ENCODE measurements at regions not wholly inside any gene's neighbourhood (a gene's known extent, or its start where the extent isn't known, plus 50 kb on each side); places are given as distances from the start of the nearest gene placed in this dataset.

DNA sequence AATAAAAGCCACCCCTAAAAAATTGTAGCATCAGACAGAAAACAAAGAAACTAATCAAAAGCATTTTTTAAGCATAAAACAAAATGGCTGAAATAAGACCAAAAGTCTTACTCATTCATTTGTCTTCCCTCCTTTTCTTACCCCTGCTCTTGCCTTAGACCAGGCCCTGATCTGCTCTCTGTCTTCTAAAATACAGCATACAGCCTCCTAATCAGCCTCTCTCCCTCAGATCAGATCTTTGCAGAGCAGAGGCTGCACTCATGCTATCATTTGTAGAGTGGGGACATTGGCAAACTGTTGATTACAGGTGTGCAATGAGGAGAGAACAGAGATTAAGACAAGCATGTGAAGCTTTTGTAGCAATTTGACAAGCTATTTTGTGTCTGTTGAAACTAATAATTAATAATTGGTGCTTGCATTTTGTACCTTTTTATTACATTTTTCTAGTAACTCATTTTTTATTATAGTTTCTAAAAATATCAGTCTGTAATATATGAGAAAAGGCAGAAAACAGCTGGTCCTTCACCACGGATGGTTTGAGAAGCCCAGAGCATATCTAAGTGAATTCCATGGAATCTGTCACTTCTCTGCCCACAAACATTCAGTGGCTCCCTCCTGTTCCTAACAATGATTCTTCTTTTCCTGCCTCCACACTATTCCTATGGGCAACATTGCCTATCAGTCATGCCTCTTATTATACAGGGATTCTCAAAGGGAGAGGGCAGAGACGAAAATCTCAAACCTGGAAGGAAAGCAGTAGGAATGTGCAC is 286.2 kb upstream of the STT3B start:
- no peak overlapping the region for H3K27ac Mint-ChIP-seq
- H3K4me1 Mint-ChIP-seq, result peaks cover 48% of the 10 kb centered on the region
- no peak for DNase-seq
- intact Hi-C loops (cut with micrococcal nuclease), result no loop called here
- no peak overlapping the region for H3K4me3 Mint-ChIP-seq
- peaks cover 6% of the 10 kb centered on the region for H3K36me3 Mint-ChIP-seq (ENCODE audit: low read depth)
- H3K9me3 Mint-ChIP-seq, result peaks cover 6% of the 10 kb centered on the region
- H3K27me3 Mint-ChIP-seq, result no peaks in the 10 kb centered on the region

DNA sequence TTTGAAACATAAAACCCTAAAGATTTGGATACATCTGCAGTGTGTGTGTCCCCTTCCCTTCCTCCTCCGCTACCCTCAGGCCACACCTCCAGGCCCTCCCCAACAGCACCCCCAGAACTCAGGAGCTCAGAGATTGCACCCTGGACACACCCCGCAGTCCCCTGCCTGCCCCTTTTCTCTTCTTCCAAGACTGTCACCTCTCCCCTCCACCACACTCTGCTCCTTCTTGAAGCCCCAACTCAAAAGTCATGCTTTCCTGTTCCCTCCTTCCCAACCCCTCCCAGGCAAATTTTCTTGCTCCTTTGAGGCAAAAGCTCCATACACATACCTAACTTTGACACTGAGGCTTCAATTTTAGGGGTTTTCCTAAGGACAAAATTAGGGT is 285.7 kb upstream of the STT3B start:
- Mint-ChIP-seq H3K4me1 (peaks cover 45% of the 10 kb centered on the region), H3K27ac (no peak overlapping the region), H3K4me3 (no peak overlapping the region), H3K36me3 (ENCODE audit: low read depth) (peaks cover 7% of the 10 kb centered on the region), H3K27me3 (no peaks in the 10 kb centered on the region), H3K9me3 (peaks cover 6% of the 10 kb centered on the region)
- DNase-seq, result no peak
- intact Hi-C loops (cut with micrococcal nuclease), result no loop called here

DNA sequence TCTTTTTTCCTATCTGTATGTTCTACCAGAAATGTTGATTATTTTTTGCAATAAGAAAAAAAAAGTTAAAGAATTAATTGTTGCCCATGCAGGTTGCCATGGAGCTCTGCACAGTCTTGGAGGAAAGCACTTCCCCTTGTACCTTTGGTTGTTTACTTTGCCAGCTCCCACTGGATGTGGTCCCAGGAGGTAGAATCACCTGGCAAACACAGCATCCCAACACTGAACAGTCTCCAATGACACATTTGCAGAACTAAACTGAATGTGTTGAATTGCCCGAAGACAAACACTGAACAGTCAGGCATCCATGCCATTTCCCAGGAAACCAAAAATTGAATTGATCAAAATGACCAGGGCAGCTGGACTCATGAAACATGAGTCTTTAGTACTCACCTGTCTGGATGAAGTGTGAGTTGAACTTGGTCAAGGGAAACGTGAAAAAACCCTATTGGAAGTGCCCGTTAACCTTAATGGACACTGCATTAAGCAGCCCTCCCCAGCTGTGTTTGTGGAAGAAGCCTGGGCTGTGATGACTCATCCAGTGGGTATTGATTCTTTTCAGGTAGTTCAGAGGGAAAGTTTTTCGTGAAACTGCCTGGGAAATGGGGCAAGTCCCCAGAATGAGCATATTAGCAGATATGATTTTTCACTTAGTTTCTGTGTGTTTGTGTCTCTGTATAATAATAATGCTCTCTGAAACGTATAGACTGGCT is 284.7 kb upstream of the STT3B start:
- DNase-seq, result no peak
- H3K4me1 Mint-ChIP-seq, result peaks cover 48% of the 10 kb centered on the region

DNA sequence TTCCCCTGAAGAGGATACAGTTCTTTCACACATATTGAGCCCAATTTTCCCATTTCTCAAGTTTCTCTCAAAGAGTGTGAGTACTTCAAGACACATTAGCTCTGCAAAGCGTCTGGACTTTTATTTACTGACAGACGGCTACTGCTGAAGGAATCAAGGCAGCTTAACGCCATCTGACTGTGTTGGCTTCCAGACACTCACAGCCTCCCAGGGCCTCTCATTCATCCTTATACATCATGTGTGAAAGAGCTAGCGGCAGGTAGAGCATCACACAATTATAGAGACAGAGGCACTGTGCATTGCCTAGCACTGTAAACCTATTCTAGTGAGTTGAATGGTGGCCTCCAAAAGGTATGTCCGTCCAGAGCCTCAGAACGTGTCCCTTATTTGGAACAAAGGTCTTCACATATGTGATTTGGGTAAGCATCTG is 284.1 kb upstream of the STT3B start:
- no peak for DNase-seq
- peaks cover 9% of the 10 kb centered on the region for H3K9me3 Mint-ChIP-seq
- H3K27me3 Mint-ChIP-seq, result no peaks in the 10 kb centered on the region
- H3K27ac Mint-ChIP-seq, result peak overlapping the region; percentile 88
- intact Hi-C loops (cut with micrococcal nuclease), result loop anchor here (2.0 kb wide), 1 partner anchor 40 kb away; no protein-coding TSS in a partner anchor
- H3K36me3 Mint-ChIP-seq (ENCODE audit: low read depth), result peaks cover 13% of the 10 kb centered on the region
- H3K4me3 Mint-ChIP-seq, result peak overlapping the region; percentile 22
- peaks cover 54% of the 10 kb centered on the region for H3K4me1 Mint-ChIP-seq

More for the DNA sequence above, 284.7 kb upstream of the STT3B start:
- peak overlapping the region; percentile 31 for H3K27ac Mint-ChIP-seq
- intact Hi-C loops (cut with micrococcal nuclease), result loop anchor here (2.0 kb wide), 1 partner anchor 41 kb away; no protein-coding TSS in a partner anchor
- peaks cover 11% of the 10 kb centered on the region for H3K36me3 Mint-ChIP-seq (ENCODE audit: low read depth)
- no peak overlapping the region for H3K4me3 Mint-ChIP-seq
- H3K27me3 Mint-ChIP-seq, result no peaks in the 10 kb centered on the region
- H3K9me3 Mint-ChIP-seq, result peaks cover 6% of the 10 kb centered on the region

DNA sequence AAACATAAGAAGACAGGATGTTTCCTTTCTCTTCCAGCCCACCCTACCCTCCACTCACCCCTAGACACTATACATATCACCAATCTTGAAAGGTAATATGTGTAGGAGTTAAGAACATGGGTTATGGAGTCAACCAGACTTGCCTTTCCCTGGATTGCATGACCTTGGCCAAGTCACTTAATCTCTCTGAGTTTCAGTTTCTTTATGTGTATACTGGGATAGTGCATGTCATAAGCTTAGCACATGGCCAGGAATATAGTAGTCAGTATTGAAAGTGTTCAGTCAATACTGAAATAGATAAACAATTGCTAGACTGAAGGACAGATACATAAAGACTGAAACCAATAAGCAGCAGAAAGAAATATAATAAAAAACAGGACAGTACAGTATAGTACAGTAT is 283.2 kb upstream of the STT3B start:
- intact Hi-C loops (cut with micrococcal nuclease), result loop anchor here (2.0 kb wide), 1 partner anchor 39 kb away; no protein-coding TSS in a partner anchor
- Mint-ChIP-seq H3K36me3 (ENCODE audit: low read depth) (peaks cover 20% of the 10 kb centered on the region), H3K4me3 (peak overlapping the region; percentile 17), H3K4me1 (peaks cover 63% of the 10 kb centered on the region), H3K9me3 (peaks cover 18% of the 10 kb centered on the region), H3K27ac (peak overlapping the region; percentile 51), H3K27me3 (no peaks in the 10 kb centered on the region)
- DNase-seq, result no peak

DNA sequence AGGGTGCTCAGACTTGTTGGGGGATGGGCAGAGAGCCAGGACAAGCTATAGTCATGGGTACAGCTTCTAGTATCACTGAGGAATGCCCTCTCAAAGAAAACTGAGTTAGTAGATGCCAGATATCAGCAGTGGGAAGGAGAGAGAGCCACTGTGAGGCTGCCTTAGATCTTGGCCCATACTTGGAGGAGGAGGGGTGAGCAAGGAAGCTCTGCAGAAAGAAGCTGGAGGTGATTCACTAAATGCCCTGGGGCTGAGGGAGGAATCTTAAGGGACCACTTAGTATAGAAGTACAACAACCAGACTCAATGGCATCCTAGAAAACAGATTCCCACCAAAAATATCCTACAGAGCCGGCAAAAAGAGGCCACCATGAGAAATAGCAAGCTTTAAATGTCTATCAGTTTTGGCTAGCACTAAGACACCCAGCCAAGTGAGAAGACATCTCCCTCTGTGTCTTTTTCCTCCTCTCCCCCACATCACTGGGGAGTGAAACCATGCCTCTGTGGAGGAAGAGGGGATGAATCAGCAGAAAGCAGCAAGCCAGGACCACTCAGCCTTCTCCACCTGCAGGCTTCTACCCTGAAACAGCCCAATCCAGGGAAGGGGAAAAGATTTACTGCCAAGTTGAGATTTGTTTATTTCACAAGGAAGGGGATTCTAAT is 282.5 kb upstream of the STT3B start:
- Mint-ChIP-seq H3K27ac (peak overlapping the region; percentile 67), H3K36me3 (ENCODE audit: low read depth) (peaks cover 20% of the 10 kb centered on the region), H3K27me3 (no peaks in the 10 kb centered on the region), H3K4me1 (peaks cover 65% of the 10 kb centered on the region), H3K4me3 (peak overlapping the region; percentile 22), H3K9me3 (peaks cover 19% of the 10 kb centered on the region)
- no peak for DNase-seq
- intact Hi-C loops (cut with micrococcal nuclease), result loop anchor here (1.0 to 10.0 kb wide), 3 partner anchors 20 to 905 kb away; no protein-coding TSS in a partner anchor

DNA sequence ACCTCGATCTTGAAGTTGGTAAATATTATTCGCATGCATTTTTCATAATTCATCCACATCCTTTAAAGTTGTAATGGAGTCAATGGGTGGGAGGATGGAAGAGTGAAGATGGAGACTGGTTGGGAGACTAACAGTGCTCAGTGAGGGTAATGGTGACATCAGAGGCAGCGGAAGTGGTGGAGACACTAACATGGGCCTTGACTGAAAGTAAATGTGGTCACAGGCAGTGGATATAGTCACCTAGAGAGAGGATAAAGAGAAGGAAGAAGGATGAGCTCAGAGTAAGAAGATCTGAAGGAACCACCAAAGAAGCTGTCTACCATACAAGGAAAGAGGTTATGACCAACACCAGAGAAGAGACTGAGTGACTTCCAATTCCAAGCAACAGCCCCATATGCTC is 281.6 kb upstream of the STT3B start:
- Mint-ChIP-seq H3K27me3 (no peaks in the 10 kb centered on the region), H3K4me1 (peaks cover 65% of the 10 kb centered on the region), H3K4me3 (peak overlapping the region; percentile 30), H3K36me3 (ENCODE audit: low read depth) (peaks cover 20% of the 10 kb centered on the region), H3K9me3 (peaks cover 19% of the 10 kb centered on the region), H3K27ac (peak overlapping the region; percentile 78)
- intact Hi-C loops (cut with micrococcal nuclease), result loop anchor here (5.0 to 10.0 kb wide), 2 partner anchors 126 to 906 kb away; no protein-coding TSS in a partner anchor
- DNase-seq, result peak; percentile 67

DNA sequence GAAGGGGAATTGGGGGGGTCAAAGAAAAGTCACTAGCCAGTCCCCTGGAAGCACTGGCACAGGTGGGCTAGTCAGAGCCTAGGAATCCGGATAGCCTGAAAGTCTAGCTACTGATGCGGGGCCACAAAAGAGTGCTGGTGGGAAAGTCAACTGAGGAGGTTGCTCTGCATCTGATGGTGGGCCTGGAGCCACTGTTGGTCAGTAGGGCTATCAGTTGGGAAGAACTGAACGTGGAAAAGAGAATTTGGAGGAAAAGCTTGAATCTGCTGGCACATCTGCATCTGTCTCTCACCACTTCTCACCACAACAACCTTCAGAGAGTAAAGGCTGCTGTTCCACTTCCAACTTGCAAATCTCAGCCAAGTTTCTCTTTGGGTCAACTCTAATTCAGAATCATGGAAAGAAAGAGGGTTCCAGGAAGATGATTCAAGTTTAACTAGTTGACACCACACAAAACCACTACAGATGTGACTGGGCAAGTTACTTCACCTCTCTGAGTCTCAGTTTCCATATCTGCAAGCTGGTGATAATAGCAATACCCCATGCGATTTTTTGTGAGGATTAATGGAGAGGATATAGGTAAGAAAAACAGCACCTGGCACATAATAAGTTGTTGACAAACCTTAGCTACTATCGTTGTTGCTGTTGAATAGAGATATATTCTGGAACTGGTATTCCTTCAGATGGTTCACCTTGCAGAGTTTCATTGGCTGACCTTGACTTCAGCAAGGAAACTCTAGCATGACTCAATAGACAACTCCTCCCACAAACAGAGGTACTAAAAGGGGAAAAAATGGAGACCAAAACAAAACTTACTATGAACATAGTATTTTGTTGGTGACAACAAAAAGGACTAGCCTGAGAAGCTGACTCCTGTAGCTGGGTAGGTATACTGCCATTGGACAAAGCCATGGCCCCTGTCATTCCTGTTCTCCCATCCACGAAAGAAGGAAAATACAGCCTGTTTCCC is 280.2 kb upstream of the STT3B start:
- Mint-ChIP-seq H3K4me3 (peak overlapping the region; percentile 13), H3K36me3 (ENCODE audit: low read depth) (peaks cover 20% of the 10 kb centered on the region)
- intact Hi-C loops (cut with micrococcal nuclease), result loop anchor here (1.0 to 10.0 kb wide), 10 partner anchors 10 to 908 kb away; partner anchors contain the start of gene STT3B

DNA sequence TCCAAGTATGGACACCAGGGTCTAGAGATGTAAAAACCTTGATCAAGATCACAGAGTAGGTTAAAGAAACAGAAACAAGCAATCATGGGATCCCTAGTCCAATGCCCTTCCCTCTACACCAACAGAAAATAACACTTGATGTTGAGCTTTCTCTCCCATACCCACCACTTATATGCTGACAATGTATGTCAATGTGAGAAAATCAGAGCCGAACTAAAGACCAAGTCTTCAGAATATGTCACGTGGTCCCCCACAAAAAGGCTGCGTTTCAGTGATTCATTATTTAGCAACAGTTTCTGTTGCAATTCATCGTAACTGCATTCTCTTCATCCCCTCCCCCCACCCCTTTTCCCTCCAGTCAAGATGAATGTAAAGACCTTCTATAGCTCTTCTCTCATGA is 278.9 kb upstream of the STT3B start:
- peak overlapping the region; percentile 61 for H3K4me3 Mint-ChIP-seq
- H3K4me1 Mint-ChIP-seq, result peaks cover 51% of the 10 kb centered on the region
- intact Hi-C loops (cut with micrococcal nuclease), result loop anchor here (1.0 to 10.0 kb wide), 7 partner anchors 124 to 909 kb away; no protein-coding TSS in a partner anchor
- H3K36me3 Mint-ChIP-seq (ENCODE audit: low read depth), result peaks cover 20% of the 10 kb centered on the region
- peaks cover 28% of the 10 kb centered on the region for H3K9me3 Mint-ChIP-seq
- DNase-seq, result no peak
- no peaks in the 10 kb centered on the region for H3K27me3 Mint-ChIP-seq
- H3K27ac Mint-ChIP-seq, result peak overlapping the region; percentile 93

More for the DNA sequence above, 280.2 kb upstream of the STT3B start:
- H3K27me3 Mint-ChIP-seq, result no peaks in the 10 kb centered on the region
- peak; percentile 61 for DNase-seq
- peaks cover 22% of the 10 kb centered on the region for H3K9me3 Mint-ChIP-seq
- H3K4me1 Mint-ChIP-seq, result peaks cover 61% of the 10 kb centered on the region
- peak overlapping the region; percentile 69 for H3K27ac Mint-ChIP-seq

DNA sequence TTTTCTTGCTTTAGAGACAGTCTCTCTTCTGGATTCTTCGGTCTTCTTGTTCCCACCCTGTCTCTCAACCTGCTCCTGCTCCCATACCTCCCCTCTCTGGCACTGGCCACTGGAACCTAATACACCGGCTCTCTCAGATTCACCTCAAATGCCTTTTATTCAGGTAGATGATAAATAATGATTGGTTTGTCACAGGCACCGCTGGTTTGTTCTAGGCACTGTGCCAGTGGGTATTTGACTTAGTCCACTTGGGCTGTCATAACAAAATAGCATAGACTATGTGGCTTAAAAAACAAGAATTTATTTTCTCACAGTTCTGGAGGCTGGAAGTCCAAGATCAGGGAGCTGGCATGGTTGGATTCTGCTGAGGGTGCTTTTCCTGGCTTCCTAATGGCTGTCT is 278.2 kb upstream of the STT3B start:
- H3K4me1 Mint-ChIP-seq, result peaks cover 46% of the 10 kb centered on the region
- H3K27me3 Mint-ChIP-seq, result no peaks in the 10 kb centered on the region
- H3K36me3 Mint-ChIP-seq (ENCODE audit: low read depth), result peaks cover 20% of the 10 kb centered on the region
- DNase-seq, result no peak
- H3K4me3 Mint-ChIP-seq, result peak overlapping the region; percentile 61
- intact Hi-C loops (cut with micrococcal nuclease), result loop anchor here (5.0 to 10.0 kb wide), 2 partner anchors 123 to 910 kb away; no protein-coding TSS in a partner anchor
- peaks cover 28% of the 10 kb centered on the region for H3K9me3 Mint-ChIP-seq
- no peak overlapping the region for H3K27ac Mint-ChIP-seq

DNA sequence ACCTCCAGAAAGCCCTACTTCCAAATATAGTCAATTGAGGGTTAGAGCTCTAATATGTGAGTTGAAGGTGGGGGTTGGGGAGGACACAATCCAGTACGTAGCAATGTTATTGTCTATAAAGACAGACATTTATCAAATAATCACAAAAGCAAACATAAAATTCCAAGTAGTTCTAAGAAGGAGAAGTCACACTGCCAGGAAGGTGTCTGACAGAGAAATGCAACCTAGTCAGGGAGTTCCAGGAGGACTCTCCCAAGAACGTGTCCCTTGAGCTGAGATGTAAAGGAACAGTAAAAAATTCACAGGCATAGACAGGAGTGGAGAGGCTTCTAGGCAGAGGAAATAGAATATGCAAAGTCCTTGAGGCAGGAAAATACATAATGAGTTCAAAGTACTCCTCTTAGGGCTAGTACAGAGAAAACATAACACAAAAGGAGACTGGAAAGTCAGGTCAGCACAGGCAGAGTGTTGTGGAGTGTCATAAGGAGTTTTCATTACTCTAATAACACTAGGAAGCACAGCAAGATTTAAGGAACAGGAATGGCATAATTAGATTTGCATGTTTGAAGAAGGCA is 277.6 kb upstream of the STT3B start:
- intact Hi-C loops (cut with micrococcal nuclease), result loop anchor here (10.0 kb wide), 1 partner anchor 910 kb away; no protein-coding TSS in a partner anchor
- H3K4me1 Mint-ChIP-seq, result peaks cover 40% of the 10 kb centered on the region
- H3K36me3 Mint-ChIP-seq (ENCODE audit: low read depth), result peaks cover 22% of the 10 kb centered on the region
- H3K27ac Mint-ChIP-seq, result no peak overlapping the region
- H3K4me3 Mint-ChIP-seq, result no peak overlapping the region
- no peak for DNase-seq
- no peaks in the 10 kb centered on the region for H3K27me3 Mint-ChIP-seq
- H3K9me3 Mint-ChIP-seq, result peaks cover 28% of the 10 kb centered on the region

DNA sequence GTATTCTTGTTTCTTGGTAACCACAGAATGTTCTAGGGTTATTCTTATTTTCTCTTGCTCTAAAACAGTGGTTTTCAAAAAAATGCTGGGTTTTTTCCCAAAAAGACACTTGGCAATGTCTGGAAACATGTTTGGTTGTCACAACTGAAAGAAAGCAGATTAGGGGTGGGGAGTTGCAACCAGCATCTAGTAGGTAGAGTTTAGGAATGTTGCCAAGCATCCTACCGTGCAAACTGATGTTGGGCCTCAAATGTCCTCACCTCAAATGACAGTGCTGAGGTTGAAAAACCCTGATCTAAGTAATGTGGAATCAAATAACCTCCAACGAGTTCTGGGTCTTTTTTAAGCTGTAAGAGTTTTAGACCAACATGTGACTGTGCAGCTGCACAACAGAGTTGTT is 270.5 kb upstream of the STT3B start:
- Mint-ChIP-seq H3K27me3 (no peaks in the 10 kb centered on the region), H3K27ac (no peak overlapping the region), H3K9me3 (peaks cover 22% of the 10 kb centered on the region), H3K4me3 (no peak overlapping the region), H3K36me3 (ENCODE audit: low read depth) (peaks cover 10% of the 10 kb centered on the region), H3K4me1 (no peaks in the 10 kb centered on the region)
- intact Hi-C loops (cut with micrococcal nuclease), result no loop called here
- DNase-seq, result no peak
